Neuronal stem cell (in vitro differentiated cells): ENCODE measurements at regions not wholly inside any gene's neighbourhood (a gene's known extent, or its start where the extent isn't known, plus 50 kb on each side); places are given as distances from the start of the nearest gene placed in this dataset.
"Not testable (repeated sequence)": the region's sequence is repeated elsewhere in the genome, so short reads cannot be mapped to it uniquely, and the experiment has no call there.

Experiments used
- DNase-seq: peaks from one replicate; pipeline ENCODE4 v3.0.0-alpha.2; 2013; ENCODE audit warnings: low spot score
- H2AFZ ChIP-seq: one replicate; pipeline ENCODE4 v1.6.1; 2013; ENCODE audit warnings: mild to moderate bottlenecking, low read length, inconsistent platforms
- H2AK5ac ChIP-seq: 2 replicates; pipeline ENCODE4 v1.6.1; 2013; ENCODE audit warnings: low read depth, mild to moderate bottlenecking, inconsistent platforms, low read length, moderate library complexity, mixed read lengths
- H2BK120ac ChIP-seq: 2 replicates; pipeline ENCODE4 v1.6.1; 2013; ENCODE audit warnings: low read depth, mild to moderate bottlenecking, inconsistent platforms, low read length, moderate library complexity, mixed read lengths
- H2BK12ac ChIP-seq: one replicate; pipeline ENCODE4 v1.6.1; 2013; ENCODE audit warnings: low read length, inconsistent platforms
- H2BK15ac ChIP-seq: 2 replicates; pipeline ENCODE4 v1.6.1; 2013; ENCODE audit warnings: mild to moderate bottlenecking, low read length, inconsistent platforms, mixed read lengths
- H2BK5ac ChIP-seq: one replicate; pipeline ENCODE4 v1.6.1; 2013; ENCODE audit warnings: inconsistent platforms, mild to moderate bottlenecking, low read length, moderate library complexity
- H3K14ac ChIP-seq: one replicate; pipeline ENCODE4 v1.6.1; 2013; ENCODE audit warnings: low read length, inconsistent platforms
- H3K18ac ChIP-seq: 2 replicates; pipeline ENCODE4 v1.6.1; 2013; ENCODE audit warnings: low read length, inconsistent platforms
- H3K23ac ChIP-seq: 2 replicates; pipeline ENCODE4 v1.6.1; 2013; ENCODE audit warnings: low read depth, mild to moderate bottlenecking, mixed read lengths, low read length, inconsistent platforms; ENCODE audit not compliant: poor library complexity
- H3K27ac ChIP-seq: replicated peaks from 3 replicates; pipeline ENCODE4 v1.5.1; 2013; ENCODE audit warnings: low read length, inconsistent platforms
- H3K27me3 ChIP-seq, 3 experiments: 2 replicates each; pipeline ENCODE4 v1.6.1; 2013; ENCODE audit warnings: low read length in 3 of 3, mild to moderate bottlenecking in 2 of 3, inconsistent platforms in 1 of 3, low read depth in 1 of 3, mixed read lengths in 1 of 3, moderate library complexity in 1 of 3; ENCODE audit not compliant: control insufficient read depth in 3 of 3, insufficient read depth in 3 of 3
- H3K36me3 ChIP-seq, 2 donors: replicated peaks in 1 of 2; 2 replicates each; pipeline ENCODE4 v1.6.1; 2013; ENCODE audit warnings: low read length in 2 of 2; ENCODE audit not compliant: control insufficient read depth in 2 of 2, insufficient read depth in 2 of 2
- H3K4ac ChIP-seq: 2 replicates; pipeline ENCODE4 v1.6.1; 2013; ENCODE audit warnings: inconsistent platforms, mild to moderate bottlenecking, low read length, moderate library complexity
- H3K4me1 ChIP-seq, 2 donors: 1 replicate in 1 of 2; 2 replicates in 1 of 2; pipeline ENCODE4 v1.6.1; 2013; ENCODE audit warnings: low read length in 2 of 2, low read depth in 1 of 2; ENCODE audit not compliant: control insufficient read depth in 2 of 2, insufficient read depth in 1 of 2
- H3K4me2 ChIP-seq: one replicate; pipeline ENCODE4 v1.6.1; 2013; ENCODE audit warnings: mild to moderate bottlenecking, low read length, inconsistent platforms; ENCODE audit not compliant: insufficient read depth, poor library complexity, severe bottlenecking
- H3K4me3 ChIP-seq, 2 donors: 2 replicates each; pipeline ENCODE4 v1.5.1; 2013; ENCODE audit warnings: low read length in 2 of 2, mild to moderate bottlenecking in 2 of 2, inconsistent platforms in 1 of 2, moderate library complexity in 1 of 2
- H3K79me1 ChIP-seq: one replicate; pipeline ENCODE4 v1.6.1; 2013; ENCODE audit warnings: low read depth, mild to moderate bottlenecking, inconsistent platforms, low read length, moderate library complexity
- H3K9ac ChIP-seq: one replicate; pipeline ENCODE4 v1.6.1; 2013; ENCODE audit warnings: mild to moderate bottlenecking, low read depth, low read length, inconsistent platforms; ENCODE audit not compliant: poor library complexity
- H3K9me3 ChIP-seq, 2 donors: replicated peaks in 1 of 2; 2 replicates each; pipeline versions ENCODE3 to v1.6.1; 2013; ENCODE audit warnings: low read length in 2 of 2, mild to moderate bottlenecking in 2 of 2, inconsistent platforms in 1 of 2, low read depth in 1 of 2, mixed read lengths in 1 of 2, moderate library complexity in 1 of 2; ENCODE audit not compliant: control insufficient read depth in 2 of 2, insufficient read depth in 1 of 2
- H4K8ac ChIP-seq: one replicate; pipeline ENCODE4 v1.6.1; 2013; ENCODE audit warnings: low read depth, mild to moderate bottlenecking, inconsistent platforms, low read length, moderate library complexity
- H4K91ac ChIP-seq: one replicate; pipeline ENCODE4 v1.6.1; 2013; ENCODE audit warnings: low read length, low read depth, mild to moderate bottlenecking, inconsistent platforms; ENCODE audit not compliant: poor library complexity
- WGBS, 2 donors: extraction: QIAGEN DNeasy Blood & Tissue Kit; methylation state at CpG; one replicate each; pipeline ENCODE4 v1.1.7; 2013; ENCODE audit warnings: missing lambda C conversion rate in 2 of 2, mixed read lengths in 1 of 2; ENCODE audit not compliant: insufficient read length in 2 of 2, insufficient replicate concordance in 1 of 2; ENCODE audit errors: extremely low coverage in 2 of 2; 5-methylcytosine and 5-hydroxymethylcytosine counted together

- Histone ChIP-seq H3K4ac (no peak overlapping the region), H3K4me2 (no peak overlapping the region), H3K27me3 (peaks cover 0 to 3% (median 0%) of the 10 kb centered on the region in 3 experiments), H3K79me1 (no peaks in the 10 kb centered on the region), H3K4me3 (no peak overlapping the region), H3K14ac (no peak overlapping the region), H4K91ac (no peak overlapping the region), H2AFZ (no peak overlapping the region), H3K27ac (no peak overlapping the region), H3K36me3 (no peaks in the 10 kb centered on the region), H2BK5ac (no peak overlapping the region), H3K18ac (no peak overlapping the region), H2BK12ac (no peak overlapping the region), H3K23ac (no peak overlapping the region), H2AK5ac (no peak overlapping the region), H2BK15ac (no peak overlapping the region), H4K8ac (no peak overlapping the region), H3K9ac (no peak overlapping the region), H3K4me1 (peaks cover 0 to 10% of the 10 kb centered on the region in 2 donors), H3K9me3 (no peaks in the 10 kb centered on the region), H2BK120ac (no peak overlapping the region)
- no CpG with 5 or more reads among the region's 2 CpGs for WGBS, 2 donors
- no peak for DNase-seq
These were observed 223.8 kb downstream of the CHIC2 start for GRCh38 chr4:53840643-53841042.

- not testable (repeated sequence) for H3K36me3 ChIP-seq, H3K4me1 ChIP-seq, H3K9ac ChIP-seq, H2BK5ac ChIP-seq, H2BK15ac ChIP-seq, H2BK12ac ChIP-seq, H3K14ac ChIP-seq, H3K27ac ChIP-seq, H2AK5ac ChIP-seq, H3K27me3 ChIP-seq, DNase-seq, H4K91ac ChIP-seq, H3K4me3 ChIP-seq, H3K79me1 ChIP-seq, H4K8ac ChIP-seq, H3K23ac ChIP-seq, H3K4ac ChIP-seq, H3K18ac ChIP-seq, H3K4me2 ChIP-seq, H2BK120ac ChIP-seq, H2AFZ ChIP-seq
- WGBS, 2 donors = no CpG with 5 or more reads among the region's 7 CpGs
- peaks cover 7 to 12% of the 10 kb centered on the region in 2 donors for H3K9me3 ChIP-seq
These were observed 231.0 kb downstream of the CHIC2 start for GRCh38 chr4:53833302-53834003.

GRCh38 chr4:53832549-53832948 is 231.9 kb downstream of the CHIC2 start:
- no peaks in the 10 kb centered on the region for H3K79me1 ChIP-seq
- no peak overlapping the region for H3K23ac ChIP-seq
- no peaks in the 10 kb centered on the region for H3K36me3 ChIP-seq
- no peak overlapping the region for H4K8ac ChIP-seq
- no peak overlapping the region for H2BK5ac ChIP-seq
- H3K14ac ChIP-seq = no peak overlapping the region
- no CpG with 5 or more reads among the region's 1 CpG for WGBS, 2 donors
- no peak overlapping the region for H3K4me3 ChIP-seq
- H2AK5ac ChIP-seq = no peak overlapping the region
- no peak overlapping the region for H4K91ac ChIP-seq
- H3K9me3 ChIP-seq = peaks cover 7 to 12% of the 10 kb centered on the region in 2 donors
- H2BK15ac ChIP-seq = no peak overlapping the region
- H3K27me3 ChIP-seq = no peaks in the 10 kb centered on the region
- no peak overlapping the region for H2BK120ac ChIP-seq
- H3K4me2 ChIP-seq = no peak overlapping the region
- H3K18ac ChIP-seq = no peak overlapping the region
- H3K4me1 ChIP-seq = no peaks in the 10 kb centered on the region
- no peak overlapping the region for H2AFZ ChIP-seq
- no peak overlapping the region for H3K9ac ChIP-seq
- DNase-seq = no peak
- no peak overlapping the region for H3K27ac ChIP-seq
- no peak overlapping the region for H2BK12ac ChIP-seq
- no peak overlapping the region for H3K4ac ChIP-seq

- Histone ChIP-seq H4K8ac (no peak overlapping the region), H3K9ac (no peak overlapping the region)
- no peak for DNase-seq
These were observed 233.9 kb downstream of the CHIC2 start for GRCh38 chr4:53830511-53830910.

More at GRCh38 chr4:53830511-53830910, 233.9 kb downstream of the CHIC2 start:
- H3K9me3 ChIP-seq = peaks cover 7 to 12% of the 10 kb centered on the region in 2 donors
- no peaks in the 10 kb centered on the region for H3K79me1 ChIP-seq
- no peak overlapping the region for H2BK120ac ChIP-seq
- no peak overlapping the region for H2BK12ac ChIP-seq
- H3K4ac ChIP-seq = no peak overlapping the region
- no peak overlapping the region for H4K91ac ChIP-seq
- no peaks in the 10 kb centered on the region for H3K36me3 ChIP-seq
- no peaks in the 10 kb centered on the region for H3K27me3 ChIP-seq
- no peak overlapping the region for H3K14ac ChIP-seq
- H2AFZ ChIP-seq = no peak overlapping the region
- H2BK15ac ChIP-seq = no peak overlapping the region
- no peak overlapping the region for H3K18ac ChIP-seq
- no peak overlapping the region for H3K27ac ChIP-seq
- no peak overlapping the region for H2AK5ac ChIP-seq
- no peak overlapping the region for H2BK5ac ChIP-seq
- H3K4me3 ChIP-seq = no peak overlapping the region
- H3K23ac ChIP-seq = no peak overlapping the region
- no peak overlapping the region for H3K4me2 ChIP-seq
- no peaks in the 10 kb centered on the region for H3K4me1 ChIP-seq
